ENCODE measurements at regions not wholly inside any gene's neighbourhood (a gene's known extent, or its start where the extent isn't known, plus 50 kb on each side); places are given as distances from the start of the nearest gene placed in this dataset.

- Histone ChIP-seq H3K27me3 (no peaks in the 10 kb centered on the region), H3K27ac (no peak overlapping the region), H3K9me3 (replicated peaks in 1 of 11) (peaks cover 0 to 13% (median 7%) of the 10 kb centered on the region in 11 experiments; a peak in 13 of 22 replicates), H3K9ac (no peak overlapping the region), H3K4me2 (no peak overlapping the region), H3K36me3 (no peaks in the 10 kb centered on the region), H4K20me1 (no peaks in the 10 kb centered on the region), H3K4me3 (no peak overlapping the region), H3K4me1 (no peaks in the 10 kb centered on the region)
- TF ChIP-seq Cebpa-rat (IDR thresholded peaks at IDR 0.05): no peak
Observed at GRCh38 chr3:168736202-168736601, 640.5 kb upstream of the GOLIM4 start.

- H3K4me1 ChIP-seq: no peaks in the 10 kb centered on the region
- no peaks in the 10 kb centered on the region for H4K20me1 ChIP-seq
- H3K4me2 ChIP-seq: no peak overlapping the region
- no peak for TF ChIP-seq Cebpa-rat (IDR thresholded peaks at IDR 0.05)
- no peaks in the 10 kb centered on the region for H3K36me3 ChIP-seq
- H3K4me3 ChIP-seq: no peak overlapping the region
- H3K27me3 ChIP-seq: no peaks in the 10 kb centered on the region
- peaks cover 0 to 12% (median 7%) of the 10 kb centered on the region in 11 experiments; a peak in 13 of 22 replicates for H3K9me3 ChIP-seq (replicated peaks in 1 of 11)
- no peak overlapping the region for H3K9ac ChIP-seq
- H3K27ac ChIP-seq: no peak overlapping the region
Observed at GRCh38 chr3:168730073-168730472, 634.3 kb upstream of the GOLIM4 start.

- H3K4me1 ChIP-seq: no peaks in the 10 kb centered on the region
- no peak overlapping the region for H3K4me2 ChIP-seq
- no peak for TF ChIP-seq Cebpa-rat (IDR thresholded peaks at IDR 0.05)
- H3K36me3 ChIP-seq: no peaks in the 10 kb centered on the region
- no peak overlapping the region for H3K4me3 ChIP-seq
- no peaks in the 10 kb centered on the region for H3K27me3 ChIP-seq
- H3K9me3 ChIP-seq (replicated peaks in 1 of 11): no peaks in the 10 kb centered on the region
- no peak overlapping the region for H3K27ac ChIP-seq
- no peaks in the 10 kb centered on the region for H4K20me1 ChIP-seq
- no peak overlapping the region for H3K9ac ChIP-seq
Observed at GRCh38 chr3:168722091-168722490, 626.4 kb upstream of the GOLIM4 start.

- no peak overlapping the region for H3K4me3 ChIP-seq
- 0 out of 22 replicates have a peak, but pooled peaks cover 0 to 4% (median 0%) of the 10 kb centered on the region in 11 experiments for H3K9me3 ChIP-seq (replicated peaks in 1 of 11)
- no peak overlapping the region for H3K9ac ChIP-seq
- H3K4me1 ChIP-seq: 0 out of 20 replicates have a peak, but pooled peaks cover 0 to 7% (median 0%) of the 10 kb centered on the region in 10 experiments
- no peaks in the 10 kb centered on the region for H4K20me1 ChIP-seq
- no peak overlapping the region; a peak in 1 of 22 replicates for H3K4me2 ChIP-seq
- H3K27me3 ChIP-seq: no peaks in the 10 kb centered on the region
- no peak overlapping the region for H3K27ac ChIP-seq
- H3K36me3 ChIP-seq: no peaks in the 10 kb centered on the region
- no peak for TF ChIP-seq Cebpa-rat (IDR thresholded peaks at IDR 0.05)
Observed at GRCh38 chr3:168714609-168715240, 619.0 kb upstream of the GOLIM4 start.

GRCh38 chr3:168709073-168709472 lies 613.3 kb upstream of the GOLIM4 start:
- H3K36me3 ChIP-seq: no peaks in the 10 kb centered on the region
- H3K27ac ChIP-seq: no peak overlapping the region
- no peak overlapping the region for H3K9ac ChIP-seq
- H3K4me1 ChIP-seq: no peaks in the 10 kb centered on the region
- H3K4me2 ChIP-seq: no peak overlapping the region
- TF ChIP-seq Cebpa-rat (IDR thresholded peaks at IDR 0.05): no peak
- H4K20me1 ChIP-seq: no peaks in the 10 kb centered on the region
- H3K9me3 ChIP-seq (replicated peaks in 1 of 11): 0 out of 22 replicates have a peak, but pooled peaks cover 0 to 4% (median 0%) of the 10 kb centered on the region in 11 experiments
- H3K27me3 ChIP-seq: no peaks in the 10 kb centered on the region
- no peak overlapping the region for H3K4me3 ChIP-seq

GRCh38 chr3:168707900-168708299 lies 612.2 kb upstream of the GOLIM4 start:
- Histone ChIP-seq H3K4me3 (no peak overlapping the region), H3K27ac (no peak overlapping the region), H3K36me3 (no peaks in the 10 kb centered on the region), H3K4me2 (no peak overlapping the region), H3K27me3 (no peaks in the 10 kb centered on the region), H3K4me1 (no peaks in the 10 kb centered on the region), H3K9ac (no peak overlapping the region), H3K9me3 (replicated peaks in 1 of 11) (0 out of 22 replicates have a peak, but pooled peaks cover 0 to 4% (median 0%) of the 10 kb centered on the region in 11 experiments), H4K20me1 (no peaks in the 10 kb centered on the region)
- no peak for TF ChIP-seq Cebpa-rat (IDR thresholded peaks at IDR 0.05)

GRCh38 chr3:168705412-168705811 lies 609.7 kb upstream of the GOLIM4 start:
- Histone ChIP-seq H3K36me3 (no peaks in the 10 kb centered on the region), H3K4me1 (no peaks in the 10 kb centered on the region), H3K9me3 (replicated peaks in 1 of 11) (peaks cover 0 to 5% (median 0%) of the 10 kb centered on the region in 11 experiments; a peak in 2 of 22 replicates), H3K4me3 (no peak overlapping the region), H3K27ac (no peak overlapping the region), H4K20me1 (no peaks in the 10 kb centered on the region), H3K9ac (no peak overlapping the region), H3K27me3 (no peaks in the 10 kb centered on the region), H3K4me2 (no peak overlapping the region)
- no peak for TF ChIP-seq Cebpa-rat (IDR thresholded peaks at IDR 0.05)

GRCh38 chr3:168696051-168696450 lies 600.3 kb upstream of the GOLIM4 start:
- Histone ChIP-seq H4K20me1 (no peaks in the 10 kb centered on the region), H3K27ac (no peak overlapping the region), H3K27me3 (no peaks in the 10 kb centered on the region), H3K4me3 (no peak overlapping the region), H3K36me3 (no peaks in the 10 kb centered on the region), H3K4me2 (no peak overlapping the region), H3K9ac (no peak overlapping the region), H3K9me3 (replicated peaks in 1 of 11) (peaks cover 0 to 7% (median 0%) of the 10 kb centered on the region in 11 experiments; a peak in 2 of 22 replicates), H3K4me1 (no peaks in the 10 kb centered on the region)
- TF ChIP-seq Cebpa-rat (IDR thresholded peaks at IDR 0.05): no peak

- Histone ChIP-seq H3K9me3 (replicated peaks in 1 of 11) (no peaks in the 10 kb centered on the region), H3K9ac (no peak overlapping the region), H3K4me2 (no peak overlapping the region), H3K36me3 (no peaks in the 10 kb centered on the region), H3K27ac (no peak overlapping the region), H3K4me3 (no peak overlapping the region), H4K20me1 (no peaks in the 10 kb centered on the region), H3K4me1 (no peaks in the 10 kb centered on the region), H3K27me3 (no peaks in the 10 kb centered on the region)
- no peak for TF ChIP-seq Cebpa-rat (IDR thresholded peaks at IDR 0.05)
Observed at GRCh38 chr3:168693870-168694269, 598.1 kb upstream of the GOLIM4 start.

- no peaks in the 10 kb centered on the region for H3K27me3 ChIP-seq
- no peaks in the 10 kb centered on the region for H3K9me3 ChIP-seq (replicated peaks in 1 of 11)
Observed at GRCh38 chr3:168688267-168688666, 592.5 kb upstream of the GOLIM4 start.

More at GRCh38 chr3:168688267-168688666, 592.5 kb upstream of the GOLIM4 start:
- Histone ChIP-seq H4K20me1 (no peaks in the 10 kb centered on the region), H3K27ac (no peak overlapping the region), H3K36me3 (no peaks in the 10 kb centered on the region), H3K9ac (no peak overlapping the region), H3K4me2 (no peak overlapping the region), H3K4me3 (no peak overlapping the region), H3K4me1 (no peaks in the 10 kb centered on the region)
- no peak for TF ChIP-seq Cebpa-rat (IDR thresholded peaks at IDR 0.05)
